ENCODE measurements at regions not wholly inside any gene's neighbourhood (a gene's known extent, or its start where the extent isn't known, plus 50 kb on each side); places are given as distances from the start of the nearest gene placed in this dataset.

DNA sequence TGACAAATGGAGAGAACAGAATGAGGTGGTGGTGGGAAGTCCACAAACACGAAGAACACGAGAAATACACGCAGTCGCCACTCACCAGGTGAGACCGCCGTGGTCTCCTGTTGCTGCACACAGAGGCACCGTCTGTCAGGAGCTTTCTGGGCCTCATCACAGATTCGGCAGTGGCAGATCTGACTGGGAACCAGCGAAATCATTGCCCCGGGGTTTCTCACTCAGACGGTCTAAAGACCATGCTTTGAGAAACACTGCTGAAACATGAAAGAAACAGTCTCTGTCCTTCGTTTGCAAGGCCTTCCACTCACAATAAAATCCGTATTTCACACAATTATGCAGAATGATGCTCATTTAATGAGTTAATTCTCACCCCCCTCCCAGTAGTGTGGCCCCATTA lies 130.9 kb upstream of the AFDN start:
- TF ChIP-seq POLR2AphosphoS5 (IDR thresholded peaks at IDR 0.05) (no peak), POLR2A (IDR thresholded peaks at IDR 0.05) (no peak)
- H3K9me3 ChIP-seq = no peaks in the 10 kb centered on the region
- no peak overlapping the region for H3K4me3 ChIP-seq
- intact Hi-C loops (cut with DNase I; ENCODE audit: low total_unique reads) = no loop called here
- H3K27ac ChIP-seq = no peak overlapping the region
- H3K36me3 ChIP-seq = no peaks in the 10 kb centered on the region
- peak in 1 of 2 donors; percentile 30 for DNase-seq (ENCODE audit: low spot score in 2 of 2)
- no peaks in the 10 kb centered on the region for H3K27me3 ChIP-seq
- no peaks in the 10 kb centered on the region for H3K4me1 ChIP-seq

DNA sequence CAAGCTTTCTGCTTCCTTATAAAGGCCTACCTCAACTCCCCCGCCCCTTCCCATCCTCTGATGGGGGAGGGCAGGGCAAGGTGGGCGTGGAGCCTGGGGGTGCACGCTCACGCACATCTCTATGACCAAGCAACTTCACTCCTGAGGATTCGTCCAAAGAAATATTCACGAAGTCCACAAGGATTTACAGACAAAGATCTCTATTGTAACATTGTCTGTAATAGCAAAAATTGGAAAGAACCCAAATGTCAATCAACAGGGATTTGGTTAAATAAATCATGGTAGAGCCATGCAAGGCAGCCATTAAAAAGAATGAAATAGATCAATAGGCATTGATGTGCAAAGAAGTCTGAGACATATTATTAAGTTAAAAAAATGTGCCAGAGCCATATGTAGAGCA lies 130.4 kb upstream of the AFDN start:
- H3K36me3 ChIP-seq = no peaks in the 10 kb centered on the region
- intact Hi-C loops (cut with DNase I; ENCODE audit: low total_unique reads) = no loop called here
- H3K4me1 ChIP-seq = no peaks in the 10 kb centered on the region
- TF ChIP-seq POLR2AphosphoS5 (IDR thresholded peaks at IDR 0.05) (no peak), POLR2A (IDR thresholded peaks at IDR 0.05) (no peak), CTCF (IDR thresholded peaks at IDR 0.05) (no peak)
- H3K9me3 ChIP-seq = no peaks in the 10 kb centered on the region
- DNase-seq (ENCODE audit: low spot score in 2 of 2) = peak in 1 of 2 donors; percentile 17
- no peaks in the 10 kb centered on the region for H3K27me3 ChIP-seq
- no peak overlapping the region for H3K27ac ChIP-seq
- no peak overlapping the region for H3K4me3 ChIP-seq

GRCh38 chr6:167697316-167697715 lies 129.4 kb upstream of the AFDN start:
- Histone ChIP-seq H3K27me3 (no peaks in the 10 kb centered on the region), H3K4me1 (no peaks in the 10 kb centered on the region), H3K4me3 (no peak overlapping the region), H3K9me3 (no peaks in the 10 kb centered on the region), H3K36me3 (no peaks in the 10 kb centered on the region), H3K27ac (no peak overlapping the region)
- no peak for DNase-seq (ENCODE audit: low spot score in 2 of 2)
- intact Hi-C loops (cut with DNase I; ENCODE audit: low total_unique reads) = no loop called here
- TF ChIP-seq POLR2AphosphoS5 (IDR thresholded peaks at IDR 0.05) = no peak
- TF ChIP-seq CTCF (IDR thresholded peaks at IDR 0.05) = no peak
- TF ChIP-seq POLR2A (IDR thresholded peaks at IDR 0.05) = no peak

DNA sequence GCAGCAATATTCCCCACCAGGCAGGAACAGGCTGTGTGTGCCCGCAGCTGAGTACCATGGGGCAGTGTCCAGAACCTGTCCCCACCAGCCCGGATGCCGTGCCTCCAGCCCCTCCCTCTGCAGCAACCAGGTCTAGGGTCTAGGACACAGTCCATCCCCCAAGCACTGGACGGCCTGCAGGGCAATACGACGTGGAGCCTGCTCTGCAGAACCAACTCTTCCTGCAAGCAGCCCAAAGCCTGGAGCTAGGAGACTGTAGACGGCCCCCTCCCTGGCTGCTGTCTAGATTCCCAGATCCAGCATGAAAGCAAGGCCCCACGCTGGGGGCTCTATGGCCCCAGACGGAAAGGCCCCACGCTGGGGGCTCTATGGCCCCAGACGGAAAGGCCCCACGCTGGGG lies 128.2 kb upstream of the AFDN start:
- Histone ChIP-seq H3K27ac (no peak overlapping the region), H3K4me3 (no peak overlapping the region), H3K27me3 (no peaks in the 10 kb centered on the region), H3K9me3 (no peaks in the 10 kb centered on the region), H3K4me1 (no peaks in the 10 kb centered on the region), H3K36me3 (no peaks in the 10 kb centered on the region)
- DNase-seq (ENCODE audit: low spot score in 2 of 2) = peak in 1 of 2 donors; percentile 47
- TF ChIP-seq POLR2A (IDR thresholded peaks at IDR 0.05) = no peak
- intact Hi-C loops (cut with DNase I; ENCODE audit: low total_unique reads) = no loop called here

- no peaks in the 10 kb centered on the region for H3K27me3 ChIP-seq
- intact Hi-C loops (cut with DNase I; ENCODE audit: low total_unique reads) = no loop called here
- peak overlapping the region; percentile 64 to 74 for H3K27ac ChIP-seq
- no peaks in the 10 kb centered on the region for H3K4me1 ChIP-seq
- H3K9me3 ChIP-seq = no peaks in the 10 kb centered on the region
- peak in 1 of 2 donors; percentile 48 for DNase-seq (ENCODE audit: low spot score in 2 of 2)
- no peaks in the 10 kb centered on the region for H3K36me3 ChIP-seq
- TF ChIP-seq POLR2AphosphoS5 (IDR thresholded peaks at IDR 0.05) (peak in 1 of 3 donors; percentile 21), POLR2A (IDR thresholded peaks at IDR 0.05) (no peak)
- peak overlapping the region in 1 of 3 donors; percentile 24 for H3K4me3 ChIP-seq
These were observed 127.4 kb upstream of the AFDN start for GRCh38 chr6:167699141-167699931.

DNA sequence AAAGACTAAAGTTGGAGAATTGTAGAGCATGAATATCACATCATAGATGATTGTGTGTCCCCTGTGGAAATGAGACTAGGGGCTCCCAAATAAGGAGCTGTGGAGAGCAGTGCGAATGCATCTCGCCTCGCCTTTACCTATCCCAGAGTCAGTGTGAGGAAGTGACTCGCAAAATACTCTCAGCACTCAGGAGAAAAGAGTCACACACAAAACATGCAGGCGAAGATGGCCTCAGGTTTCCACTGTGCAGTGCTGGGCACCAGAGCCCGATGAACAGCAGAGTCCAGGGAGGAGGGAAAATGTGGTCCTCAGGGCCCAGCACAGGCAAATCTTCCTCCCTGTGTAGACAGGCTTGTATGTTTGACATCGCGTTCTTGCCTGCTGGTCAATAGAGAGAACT lies 126.5 kb upstream of the AFDN start:
- TF ChIP-seq POLR2A (IDR thresholded peaks at IDR 0.05) = no peak
- TF ChIP-seq POLR2AphosphoS5 (IDR thresholded peaks at IDR 0.05) = no peak
- no peak for TF ChIP-seq CTCF (IDR thresholded peaks at IDR 0.05)
- H3K4me3 ChIP-seq = no peak overlapping the region
- no peaks in the 10 kb centered on the region for H3K4me1 ChIP-seq
- DNase-seq (ENCODE audit: low spot score in 2 of 2) = no peak
- H3K9me3 ChIP-seq = no peaks in the 10 kb centered on the region
- H3K27me3 ChIP-seq = no peaks in the 10 kb centered on the region
- intact Hi-C loops (cut with DNase I; ENCODE audit: low total_unique reads) = no loop called here
- H3K27ac ChIP-seq = peak overlapping the region; percentile 55 to 74
- H3K36me3 ChIP-seq = no peaks in the 10 kb centered on the region
